ENCODE measurements at regions not wholly inside any gene's neighbourhood (a gene's known extent, or its start where the extent isn't known, plus 50 kb on each side); places are given as distances from the start of the nearest gene placed in this dataset.

DNA sequence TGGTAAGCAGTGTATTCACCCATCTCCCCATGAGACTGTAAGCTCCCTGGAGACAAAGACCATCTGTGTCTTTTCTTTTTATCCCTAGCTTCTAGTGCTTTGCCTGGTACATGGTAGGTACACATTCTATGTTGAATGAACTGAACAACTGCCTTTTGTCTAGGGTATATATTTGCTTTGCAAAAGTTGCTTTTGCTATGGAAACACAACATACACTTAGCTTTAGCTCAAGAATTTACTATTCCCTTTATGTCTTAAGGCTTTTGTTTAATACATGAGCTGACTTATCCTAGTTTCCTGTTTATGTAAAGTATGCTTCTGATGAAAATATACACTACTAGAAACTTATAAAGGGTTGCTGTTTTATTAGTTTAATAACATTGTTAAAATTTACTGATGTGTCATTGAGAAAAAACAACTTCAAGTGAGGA is 198.2 kb downstream of the PRL start:
- no peaks in the 10 kb centered on the region for H3K4me1 ChIP-seq
- no peaks in the 10 kb centered on the region for H3K9me3 ChIP-seq
- intact Hi-C loops (cut with DNase I; ENCODE audit: low total_unique reads) = no loop called here
- H3K4me3 ChIP-seq = no peak overlapping the region
- no peaks in the 10 kb centered on the region for H3K27me3 ChIP-seq
- TF ChIP-seq POLR2AphosphoS5 (IDR thresholded peaks at IDR 0.05) (no peak), CTCF (IDR thresholded peaks at IDR 0.05) (no peak), POLR2A (IDR thresholded peaks at IDR 0.05) (no peak)
- no peak overlapping the region for H3K27ac ChIP-seq
- no peak for DNase-seq (ENCODE audit: low spot score in 2 of 2)
- H3K36me3 ChIP-seq = no peaks in the 10 kb centered on the region

GRCh38 chr6:22099231-22099630 is 197.6 kb downstream of the PRL start:
- Histone ChIP-seq H3K4me3 (no peak overlapping the region), H3K27me3 (no peaks in the 10 kb centered on the region), H3K9me3 (no peaks in the 10 kb centered on the region), H3K27ac (no peak overlapping the region), H3K36me3 (no peaks in the 10 kb centered on the region), H3K4me1 (no peaks in the 10 kb centered on the region)
- TF ChIP-seq CTCF (IDR thresholded peaks at IDR 0.05) = no peak
- no peak for TF ChIP-seq POLR2AphosphoS5 (IDR thresholded peaks at IDR 0.05)
- TF ChIP-seq POLR2A (IDR thresholded peaks at IDR 0.05) = no peak
- no peak for DNase-seq (ENCODE audit: low spot score in 2 of 2)
- intact Hi-C loops (cut with DNase I; ENCODE audit: low total_unique reads) = no loop called here

- no peak for TF ChIP-seq POLR2AphosphoS5 (IDR thresholded peaks at IDR 0.05)
- TF ChIP-seq POLR2A (IDR thresholded peaks at IDR 0.05) = no peak
- no peak for TF ChIP-seq CTCF (IDR thresholded peaks at IDR 0.05)
- H3K4me1 ChIP-seq = no peaks in the 10 kb centered on the region
- H3K4me3 ChIP-seq = no peak overlapping the region
- no peak overlapping the region for H3K27ac ChIP-seq
- no peaks in the 10 kb centered on the region for H3K36me3 ChIP-seq
- H3K9me3 ChIP-seq = no peaks in the 10 kb centered on the region
- no peak for DNase-seq (ENCODE audit: low spot score in 2 of 2)
- no peaks in the 10 kb centered on the region for H3K27me3 ChIP-seq
- intact Hi-C loops (cut with DNase I; ENCODE audit: low total_unique reads) = no loop called here
Observed at GRCh38 chr6:22099923-22100322, 196.9 kb downstream of the PRL start.

GRCh38 chr6:22101163-22101562 is 195.7 kb downstream of the PRL start:
- H3K27me3 ChIP-seq = no peaks in the 10 kb centered on the region
- intact Hi-C loops (cut with DNase I; ENCODE audit: low total_unique reads) = no loop called here
- H3K27ac ChIP-seq = no peak overlapping the region
- no peaks in the 10 kb centered on the region for H3K36me3 ChIP-seq
- no peak for DNase-seq (ENCODE audit: low spot score in 2 of 2)
- no peaks in the 10 kb centered on the region for H3K9me3 ChIP-seq
- H3K4me3 ChIP-seq = no peak overlapping the region
- TF ChIP-seq POLR2AphosphoS5 (IDR thresholded peaks at IDR 0.05) (no peak), POLR2A (IDR thresholded peaks at IDR 0.05) (no peak), CTCF (IDR thresholded peaks at IDR 0.05) (no peak)
- no peaks in the 10 kb centered on the region for H3K4me1 ChIP-seq

- no peak overlapping the region for H3K4me3 ChIP-seq
- no peak for DNase-seq (ENCODE audit: low spot score in 2 of 2)
- intact Hi-C loops (cut with DNase I; ENCODE audit: low total_unique reads) = no loop called here
- no peaks in the 10 kb centered on the region for H3K4me1 ChIP-seq
- TF ChIP-seq POLR2AphosphoS5 (IDR thresholded peaks at IDR 0.05) (no peak), CTCF (IDR thresholded peaks at IDR 0.05) (no peak), POLR2A (IDR thresholded peaks at IDR 0.05) (no peak)
- no peaks in the 10 kb centered on the region for H3K9me3 ChIP-seq
- H3K36me3 ChIP-seq = no peaks in the 10 kb centered on the region
- no peak overlapping the region for H3K27ac ChIP-seq
- H3K27me3 ChIP-seq = no peaks in the 10 kb centered on the region
Observed at GRCh38 chr6:22102671-22103070, 194.2 kb downstream of the PRL start.

Measured in breast epithelium (tissue), 4 donors.